Endothelial cell (in vitro differentiated cells): ENCODE measurements at regions not wholly inside any gene's neighbourhood (a gene's known extent, or its start where the extent isn't known, plus 50 kb on each side); places are given as distances from the start of the nearest gene placed in this dataset.

Experiments
- DNase-seq: peaks from one replicate; pipeline ENCODE4 v3.0.0; 2021; ENCODE audit warnings: low spot score
- H3K27ac Mint-ChIP-seq: one replicate; pipeline ENCODE4 v1.8.0; 2021; ENCODE audit warnings: mixed read lengths, inconsistent platforms; ENCODE audit not compliant: unreplicated experiment
- H3K27me3 Mint-ChIP-seq: one replicate; pipeline ENCODE4 v1.8.0; 2021; ENCODE audit warnings: mild to moderate bottlenecking, moderate library complexity, mixed read lengths, inconsistent platforms; ENCODE audit not compliant: unreplicated experiment
- H3K36me3 Mint-ChIP-seq: one replicate; pipeline ENCODE4 v1.8.0; 2021; ENCODE audit warnings: mild to moderate bottlenecking, low read depth, mixed read lengths, inconsistent platforms; ENCODE audit not compliant: unreplicated experiment
- H3K4me1 Mint-ChIP-seq: one replicate; pipeline ENCODE4 v1.8.0; 2021; ENCODE audit warnings: mild to moderate bottlenecking, mixed read lengths, inconsistent platforms; ENCODE audit not compliant: unreplicated experiment
- H3K4me3 Mint-ChIP-seq: one replicate; pipeline ENCODE4 v1.8.0; 2021; ENCODE audit warnings: mild to moderate bottlenecking, mixed read lengths, inconsistent platforms; ENCODE audit not compliant: unreplicated experiment
- H3K9me3 Mint-ChIP-seq: one replicate; pipeline ENCODE4 v1.8.0; 2021; ENCODE audit warnings: mixed read lengths, inconsistent platforms; ENCODE audit not compliant: unreplicated experiment
- CTCF ChIP-seq: fragments of 200-600 bp; sonication (generic); IDR thresholded peaks from one replicate; pipeline ENCODE4 v1.5.0; 2021; ENCODE audit warnings: antibody characterized with exemption; ENCODE audit not compliant: unreplicated experiment

GRCh38 chr18:22817844-22818243 is 115.3 kb upstream of the RBBP8 start:
- no peaks in the 10 kb centered on the region for H3K36me3 Mint-ChIP-seq
- no peaks in the 10 kb centered on the region for H3K9me3 Mint-ChIP-seq
- no peaks in the 10 kb centered on the region for H3K27me3 Mint-ChIP-seq
- no peak overlapping the region for H3K27ac Mint-ChIP-seq
- TF ChIP-seq CTCF = no peak
- H3K4me3 Mint-ChIP-seq = no peak overlapping the region
- no peaks in the 10 kb centered on the region for H3K4me1 Mint-ChIP-seq
- no peak for DNase-seq

- no peak for DNase-seq
- Mint-ChIP-seq H3K4me3 (no peak overlapping the region), H3K9me3 (no peaks in the 10 kb centered on the region), H3K4me1 (no peaks in the 10 kb centered on the region), H3K36me3 (no peaks in the 10 kb centered on the region), H3K27me3 (no peaks in the 10 kb centered on the region), H3K27ac (no peak overlapping the region)
- no peak for TF ChIP-seq CTCF
Observed at GRCh38 chr18:22822024-22822423, 111.1 kb upstream of the RBBP8 start.

- no peak overlapping the region for H3K4me3 Mint-ChIP-seq
- H3K27ac Mint-ChIP-seq = no peak overlapping the region
- H3K36me3 Mint-ChIP-seq = no peaks in the 10 kb centered on the region
- no peaks in the 10 kb centered on the region for H3K27me3 Mint-ChIP-seq
- H3K9me3 Mint-ChIP-seq = no peaks in the 10 kb centered on the region
- TF ChIP-seq CTCF = no peak
- no peak for DNase-seq
- H3K4me1 Mint-ChIP-seq = peaks cover 3% of the 10 kb centered on the region
Observed at GRCh38 chr18:22822841-22823508, 110.2 kb upstream of the RBBP8 start.

- no peak for TF ChIP-seq CTCF
- H3K27me3 Mint-ChIP-seq = no peaks in the 10 kb centered on the region
- H3K4me1 Mint-ChIP-seq = peaks cover 3% of the 10 kb centered on the region
- no peaks in the 10 kb centered on the region for H3K9me3 Mint-ChIP-seq
- H3K36me3 Mint-ChIP-seq = no peaks in the 10 kb centered on the region
- no peak overlapping the region for H3K4me3 Mint-ChIP-seq
- H3K27ac Mint-ChIP-seq = no peak overlapping the region
- no peak for DNase-seq
Observed at GRCh38 chr18:22826726-22827125, 106.4 kb upstream of the RBBP8 start.

GRCh38 chr18:22827216-22827615 is 105.9 kb upstream of the RBBP8 start:
- Mint-ChIP-seq H3K27me3 (no peaks in the 10 kb centered on the region), H3K4me3 (no peak overlapping the region), H3K4me1 (peaks cover 3% of the 10 kb centered on the region), H3K9me3 (no peaks in the 10 kb centered on the region), H3K36me3 (no peaks in the 10 kb centered on the region), H3K27ac (no peak overlapping the region)
- TF ChIP-seq CTCF = no peak
- no peak for DNase-seq
